ENCODE measurements at regions not wholly inside any gene's neighbourhood (a gene's known extent, or its start where the extent isn't known, plus 50 kb on each side); places are given as distances from the start of the nearest gene placed in this dataset.

DNA sequence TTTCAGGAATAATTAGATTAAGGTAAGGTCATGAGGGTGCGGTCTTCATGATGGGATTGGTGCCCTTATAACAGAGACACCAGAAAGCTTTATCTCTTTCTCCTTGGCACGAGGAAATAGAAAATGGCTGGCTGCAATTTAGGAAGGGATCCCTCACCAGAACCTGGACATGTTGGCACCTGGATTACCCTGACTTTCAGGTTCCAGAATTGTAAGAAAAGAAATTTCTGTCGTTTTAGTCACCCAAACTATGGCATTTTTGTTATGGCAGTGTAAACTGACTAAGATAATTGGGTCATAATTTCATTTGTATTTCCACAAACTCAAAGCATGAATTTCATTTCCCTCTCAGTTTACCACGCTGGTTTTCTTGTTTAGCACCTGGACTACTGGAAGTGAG lies 473.6 kb downstream of the PTH2R start:
- Histone ChIP-seq H3K27ac (ENCODE audit: low read depth in 2 of 2, low read length in 1 of 2) (no peak overlapping the region), H3F3A (replicated peaks; ENCODE audit: insufficient read depth) (no peaks in the 10 kb centered on the region), H3K36me3 (replicated peaks in 1 of 2; ENCODE audit: control insufficient read depth in 1 of 2, insufficient read depth in 2 of 2, low read length in 1 of 2) (no peaks in the 10 kb centered on the region), H3K4me2 (no peak overlapping the region), H3K9me3 (no peaks in the 10 kb centered on the region; the same call in 1 of the 2 replicates), H3K4me1 (ENCODE audit: control insufficient read depth in 1 of 2, insufficient read depth in 2 of 2, low read depth in 1 of 2, low read length in 1 of 2) (no peaks in the 10 kb centered on the region), H3K9ac (no peak overlapping the region), H3K27me3 (ENCODE audit: insufficient read depth) (no peaks in the 10 kb centered on the region), H4K20me1 (ENCODE audit: insufficient read depth) (no peaks in the 10 kb centered on the region), H2AFZ (ENCODE audit: low read depth) (no peak overlapping the region), H3K79me2 (ENCODE audit: insufficient read depth) (no peaks in the 10 kb centered on the region), H3K4me3 (ENCODE audit: low read depth in 2 of 2, low read length in 1 of 2) (no peak overlapping the region), H3K9me2 (no peaks in the 10 kb centered on the region)
- TF ChIP-seq EP300 (IDR thresholded peaks at IDR 0.05; ENCODE audit: borderline replicate concordance in 1 of 2, low read depth in 1 of 2, low read length in 1 of 2) (no peak), TEAD4 (IDR thresholded peaks at IDR 0.05; ENCODE audit: borderline replicate concordance, insufficient read depth) (no peak)
- POLR2A ChIA-PET = no interaction called here
- WGBS (ENCODE audit: low lambda C conversion rate) = 13% methylated on average over 4 of the region's 4 CpGs
- DNase-seq = no peak
- CTCF ChIA-PET = no interaction called here

- H3K4me3 ChIP-seq (ENCODE audit: low read depth in 2 of 2, low read length in 1 of 2) = no peak overlapping the region
- no peak overlapping the region for H2AFZ ChIP-seq (ENCODE audit: low read depth)
- H3K27me3 ChIP-seq (ENCODE audit: insufficient read depth) = no peaks in the 10 kb centered on the region
- H3K4me1 ChIP-seq (ENCODE audit: control insufficient read depth in 1 of 2, insufficient read depth in 2 of 2, low read depth in 1 of 2, low read length in 1 of 2) = no peaks in the 10 kb centered on the region
- 6% methylated on average over 2 of the region's 2 CpGs for WGBS (ENCODE audit: low lambda C conversion rate)
- no peak overlapping the region for H3K27ac ChIP-seq (ENCODE audit: low read depth in 2 of 2, low read length in 1 of 2)
- H3K4me2 ChIP-seq = no peak overlapping the region
- H3K9ac ChIP-seq = no peak overlapping the region
- CTCF ChIA-PET = no interaction called here
- H3K36me3 ChIP-seq (replicated peaks in 1 of 2; ENCODE audit: control insufficient read depth in 1 of 2, insufficient read depth in 2 of 2, low read length in 1 of 2) = no peaks in the 10 kb centered on the region
- no peak for TF ChIP-seq JUND (IDR thresholded peaks at IDR 0.05)
- no peak for TF ChIP-seq MAX (IDR thresholded peaks at IDR 0.05; ENCODE audit: low read depth)
- no peak for TF ChIP-seq TCF12 (IDR thresholded peaks at IDR 0.05)
- no peak for TF ChIP-seq EZH2phosphoT487 (IDR thresholded peaks at IDR 0.05; ENCODE audit: borderline replicate concordance, low read depth)
- no peak for TF ChIP-seq GABPA (IDR thresholded peaks at IDR 0.05; ENCODE audit: low read depth)
- TF ChIP-seq, protein P1, sequence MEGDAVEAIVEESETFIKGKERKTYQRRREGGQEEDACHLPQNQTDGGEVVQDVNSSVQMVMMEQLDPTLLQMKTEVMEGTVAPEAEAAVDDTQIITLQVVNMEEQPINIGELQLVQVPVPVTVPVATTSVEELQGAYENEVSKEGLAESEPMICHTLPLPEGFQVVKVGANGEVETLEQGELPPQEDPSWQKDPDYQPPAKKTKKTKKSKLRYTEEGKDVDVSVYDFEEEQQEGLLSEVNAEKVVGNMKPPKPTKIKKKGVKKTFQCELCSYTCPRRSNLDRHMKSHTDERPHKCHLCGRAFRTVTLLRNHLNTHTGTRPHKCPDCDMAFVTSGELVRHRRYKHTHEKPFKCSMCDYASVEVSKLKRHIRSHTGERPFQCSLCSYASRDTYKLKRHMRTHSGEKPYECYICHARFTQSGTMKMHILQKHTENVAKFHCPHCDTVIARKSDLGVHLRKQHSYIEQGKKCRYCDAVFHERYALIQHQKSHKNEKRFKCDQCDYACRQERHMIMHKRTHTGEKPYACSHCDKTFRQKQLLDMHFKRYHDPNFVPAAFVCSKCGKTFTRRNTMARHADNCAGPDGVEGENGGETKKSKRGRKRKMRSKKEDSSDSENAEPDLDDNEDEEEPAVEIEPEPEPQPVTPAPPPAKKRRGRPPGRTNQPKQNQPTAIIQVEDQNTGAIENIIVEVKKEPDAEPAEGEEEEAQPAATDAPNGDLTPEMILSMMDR (IDR thresholded peaks at IDR 0.05) = no peak
- no peak for TF ChIP-seq EP300 (IDR thresholded peaks at IDR 0.05; ENCODE audit: borderline replicate concordance in 1 of 2, low read depth in 1 of 2, low read length in 1 of 2)
- no peak for TF ChIP-seq TEAD4 (IDR thresholded peaks at IDR 0.05; ENCODE audit: borderline replicate concordance, insufficient read depth)
- TF ChIP-seq, protein P2, sequence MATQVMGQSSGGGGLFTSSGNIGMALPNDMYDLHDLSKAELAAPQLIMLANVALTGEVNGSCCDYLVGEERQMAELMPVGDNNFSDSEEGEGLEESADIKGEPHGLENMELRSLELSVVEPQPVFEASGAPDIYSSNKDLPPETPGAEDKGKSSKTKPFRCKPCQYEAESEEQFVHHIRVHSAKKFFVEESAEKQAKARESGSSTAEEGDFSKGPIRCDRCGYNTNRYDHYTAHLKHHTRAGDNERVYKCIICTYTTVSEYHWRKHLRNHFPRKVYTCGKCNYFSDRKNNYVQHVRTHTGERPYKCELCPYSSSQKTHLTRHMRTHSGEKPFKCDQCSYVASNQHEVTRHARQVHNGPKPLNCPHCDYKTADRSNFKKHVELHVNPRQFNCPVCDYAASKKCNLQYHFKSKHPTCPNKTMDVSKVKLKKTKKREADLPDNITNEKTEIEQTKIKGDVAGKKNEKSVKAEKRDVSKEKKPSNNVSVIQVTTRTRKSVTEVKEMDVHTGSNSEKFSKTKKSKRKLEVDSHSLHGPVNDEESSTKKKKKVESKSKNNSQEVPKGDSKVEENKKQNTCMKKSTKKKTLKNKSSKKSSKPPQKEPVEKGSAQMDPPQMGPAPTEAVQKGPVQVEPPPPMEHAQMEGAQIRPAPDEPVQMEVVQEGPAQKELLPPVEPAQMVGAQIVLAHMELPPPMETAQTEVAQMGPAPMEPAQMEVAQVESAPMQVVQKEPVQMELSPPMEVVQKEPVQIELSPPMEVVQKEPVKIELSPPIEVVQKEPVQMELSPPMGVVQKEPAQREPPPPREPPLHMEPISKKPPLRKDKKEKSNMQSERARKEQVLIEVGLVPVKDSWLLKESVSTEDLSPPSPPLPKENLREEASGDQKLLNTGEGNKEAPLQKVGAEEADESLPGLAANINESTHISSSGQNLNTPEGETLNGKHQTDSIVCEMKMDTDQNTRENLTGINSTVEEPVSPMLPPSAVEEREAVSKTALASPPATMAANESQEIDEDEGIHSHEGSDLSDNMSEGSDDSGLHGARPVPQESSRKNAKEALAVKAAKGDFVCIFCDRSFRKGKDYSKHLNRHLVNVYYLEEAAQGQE (IDR thresholded peaks at IDR 0.05; ENCODE audit: low read depth, low read length) = no peak
- no peak for TF ChIP-seq GATA2 (CRISPR knock-in tag; IDR thresholded peaks at IDR 0.05)
- no peak for TF ChIP-seq SIN3A (IDR thresholded peaks at IDR 0.05; ENCODE audit: borderline replicate concordance, low read depth, low read length)
- TF ChIP-seq PBX3 (IDR thresholded peaks at IDR 0.05) = no peak
- no peak for TF ChIP-seq SMC3 (IDR thresholded peaks at IDR 0.05; ENCODE audit: low read depth, low read length)
- no peak for TF ChIP-seq USF1 (IDR thresholded peaks at IDR 0.05; ENCODE audit: borderline replicate concordance, low read depth)
- no peak for TF ChIP-seq NRF1 (IDR thresholded peaks at IDR 0.05; ENCODE audit: low read depth, low read length)
- no peak for TF ChIP-seq TAF1 (IDR thresholded peaks at IDR 0.05; ENCODE audit: borderline replicate concordance, low read depth, low read length)
- TF ChIP-seq, protein P3, sequence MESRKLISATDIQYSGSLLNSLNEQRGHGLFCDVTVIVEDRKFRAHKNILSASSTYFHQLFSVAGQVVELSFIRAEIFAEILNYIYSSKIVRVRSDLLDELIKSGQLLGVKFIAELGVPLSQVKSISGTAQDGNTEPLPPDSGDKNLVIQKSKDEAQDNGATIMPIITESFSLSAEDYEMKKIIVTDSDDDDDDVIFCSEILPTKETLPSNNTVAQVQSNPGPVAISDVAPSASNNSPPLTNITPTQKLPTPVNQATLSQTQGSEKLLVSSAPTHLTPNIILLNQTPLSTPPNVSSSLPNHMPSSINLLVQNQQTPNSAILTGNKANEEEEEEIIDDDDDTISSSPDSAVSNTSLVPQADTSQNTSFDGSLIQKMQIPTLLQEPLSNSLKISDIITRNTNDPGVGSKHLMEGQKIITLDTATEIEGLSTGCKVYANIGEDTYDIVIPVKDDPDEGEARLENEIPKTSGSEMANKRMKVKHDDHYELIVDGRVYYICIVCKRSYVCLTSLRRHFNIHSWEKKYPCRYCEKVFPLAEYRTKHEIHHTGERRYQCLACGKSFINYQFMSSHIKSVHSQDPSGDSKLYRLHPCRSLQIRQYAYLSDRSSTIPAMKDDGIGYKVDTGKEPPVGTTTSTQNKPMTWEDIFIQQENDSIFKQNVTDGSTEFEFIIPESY (IDR thresholded peaks at IDR 0.05; ENCODE audit: borderline replicate concordance, low read depth) = no peak
- no peaks in the 10 kb centered on the region for H4K20me1 ChIP-seq (ENCODE audit: insufficient read depth)
- no peak for DNase-seq
- H3K9me3 ChIP-seq = no peaks in the 10 kb centered on the region
- H3F3A ChIP-seq (replicated peaks; ENCODE audit: insufficient read depth) = no peaks in the 10 kb centered on the region
- H3K9me2 ChIP-seq = no peaks in the 10 kb centered on the region
- H3K79me2 ChIP-seq (ENCODE audit: insufficient read depth) = no peaks in the 10 kb centered on the region
- POLR2A ChIA-PET = interaction anchor here (0.6 kb wide), 1 partner anchor 249 kb away, joined by 3 read pairs; no protein-coding TSS in a partner anchor
Observed at GRCh38 chr2:208890486-208890885, 483.9 kb downstream of the PTH2R start.

Measured in SK-N-SH (cell line).